Adrenal gland (tissue), 5 donors: ENCODE measurements at regions not wholly inside any gene's neighbourhood (a gene's known extent, or its start where the extent isn't known, plus 50 kb on each side); places are given as distances from the start of the nearest gene placed in this dataset.

ENCODE experiments used
- POLR2A ChIP-seq, 2 donors: fragments of 450-650 bp; IDR thresholded peaks; one replicate each; pipeline ENCODE4 v1.6.1; 2017; ENCODE audit warnings: antibody characterized with exemption in 2 of 2, mild to moderate bottlenecking in 2 of 2, moderate library complexity in 1 of 2
- TF ChIP-seq, protein P1 (sequence below), 6 experiments: fragments of 450-650 bp in 4 of 6; fragments of 200-600 bp in 2 of 6; sonication (generic) in 1 of 6; IDR thresholded peaks; 1 replicate in 5 of 6; 2 replicates in 1 of 6; pipeline versions ENCODE4 v1.5.1 to v1.8.0; 2016 to 2021; ENCODE audit warnings: antibody characterized with exemption in 6 of 6, mild to moderate bottlenecking in 2 of 6, moderate library complexity in 1 of 6
- donor health status: DM: no; HTN: no; CAD: no.

DNA sequence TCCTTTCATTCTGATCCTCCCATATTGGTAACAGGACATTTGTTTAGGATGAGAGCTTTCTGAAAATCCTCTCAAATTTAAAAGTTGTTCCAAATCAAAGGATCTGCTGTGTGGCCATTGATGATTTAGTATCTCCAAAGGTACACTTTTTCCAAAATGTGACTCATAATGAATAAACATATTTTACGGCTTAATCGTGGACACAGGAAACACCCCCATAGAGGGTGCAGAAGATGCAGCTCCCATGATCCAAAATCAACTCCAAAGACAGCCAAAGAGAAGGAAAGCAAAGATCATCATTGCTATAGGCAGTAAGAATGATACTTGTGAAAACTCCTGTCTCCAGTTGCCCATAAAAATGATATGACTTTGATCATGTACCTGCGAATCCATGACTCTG is 239.7 kb downstream of the PIK3R1 start:
- TF ChIP-seq POLR2A (IDR thresholded peaks at IDR 0.05): no peak
- TF ChIP-seq, protein P1, sequence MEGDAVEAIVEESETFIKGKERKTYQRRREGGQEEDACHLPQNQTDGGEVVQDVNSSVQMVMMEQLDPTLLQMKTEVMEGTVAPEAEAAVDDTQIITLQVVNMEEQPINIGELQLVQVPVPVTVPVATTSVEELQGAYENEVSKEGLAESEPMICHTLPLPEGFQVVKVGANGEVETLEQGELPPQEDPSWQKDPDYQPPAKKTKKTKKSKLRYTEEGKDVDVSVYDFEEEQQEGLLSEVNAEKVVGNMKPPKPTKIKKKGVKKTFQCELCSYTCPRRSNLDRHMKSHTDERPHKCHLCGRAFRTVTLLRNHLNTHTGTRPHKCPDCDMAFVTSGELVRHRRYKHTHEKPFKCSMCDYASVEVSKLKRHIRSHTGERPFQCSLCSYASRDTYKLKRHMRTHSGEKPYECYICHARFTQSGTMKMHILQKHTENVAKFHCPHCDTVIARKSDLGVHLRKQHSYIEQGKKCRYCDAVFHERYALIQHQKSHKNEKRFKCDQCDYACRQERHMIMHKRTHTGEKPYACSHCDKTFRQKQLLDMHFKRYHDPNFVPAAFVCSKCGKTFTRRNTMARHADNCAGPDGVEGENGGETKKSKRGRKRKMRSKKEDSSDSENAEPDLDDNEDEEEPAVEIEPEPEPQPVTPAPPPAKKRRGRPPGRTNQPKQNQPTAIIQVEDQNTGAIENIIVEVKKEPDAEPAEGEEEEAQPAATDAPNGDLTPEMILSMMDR (IDR thresholded peaks at IDR 0.05): no peak
